Stomach (tissue), 4 donors: ENCODE measurements at regions not wholly inside any gene's neighbourhood (a gene's known extent, or its start where the extent isn't known, plus 50 kb on each side); places are given as distances from the start of the nearest gene placed in this dataset.

Experiments
- EP300 ChIP-seq: sonication (generic); formaldehyde crosslinking; IDR thresholded peaks from one replicate; pipeline ENCODE4 v1.6.1; 2017; ENCODE audit warnings: antibody characterized with exemption
- POLR2A ChIP-seq, 4 donors: fragments of 450-650 bp; IDR thresholded peaks; one replicate each; pipeline ENCODE4 v1.6.1; 2016; ENCODE audit warnings: antibody characterized with exemption in 4 of 4, control low read depth in 2 of 4, mild to moderate bottlenecking in 1 of 4, moderate library complexity in 1 of 4
- POLR2AphosphoS5 ChIP-seq, 3 donors: sonication (generic); formaldehyde crosslinking; IDR thresholded peaks; one replicate each; pipeline ENCODE4 v1.6.1; 2016; ENCODE audit warnings: antibody characterized with exemption in 3 of 3
- TF ChIP-seq, protein P1 (sequence below), 7 experiments: fragments of 450-650 bp in 4 of 7; fragments of 200-600 bp in 3 of 7; sonication (generic) in 3 of 7; IDR thresholded peaks; one replicate each; pipeline ENCODE4 v1.5.1; 2016 to 2019; ENCODE audit warnings: antibody characterized with exemption in 7 of 7, control low read depth in 2 of 7, mild to moderate bottlenecking in 1 of 7

DNA sequence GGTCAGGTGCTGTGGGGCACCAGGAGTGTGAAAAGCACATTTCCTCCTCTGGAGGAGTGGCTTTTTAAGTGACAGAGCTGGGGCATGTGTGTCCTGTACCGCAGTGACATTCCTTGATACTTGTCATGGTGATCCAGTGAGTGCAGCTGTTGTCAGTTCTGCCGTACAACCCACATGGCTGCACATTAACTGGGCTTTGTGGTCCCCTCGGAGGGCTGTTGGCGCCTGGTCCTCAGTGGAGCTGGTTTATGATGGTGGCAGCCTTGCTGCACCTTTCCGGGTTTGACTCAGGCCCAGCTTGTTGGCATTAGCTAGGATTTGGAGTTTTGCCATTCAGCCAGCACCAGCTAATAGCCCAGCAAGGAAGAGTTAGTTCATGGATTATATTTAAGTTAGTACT, 77.0 kb downstream of the SLC25A47 start:
- TF ChIP-seq, protein P1, sequence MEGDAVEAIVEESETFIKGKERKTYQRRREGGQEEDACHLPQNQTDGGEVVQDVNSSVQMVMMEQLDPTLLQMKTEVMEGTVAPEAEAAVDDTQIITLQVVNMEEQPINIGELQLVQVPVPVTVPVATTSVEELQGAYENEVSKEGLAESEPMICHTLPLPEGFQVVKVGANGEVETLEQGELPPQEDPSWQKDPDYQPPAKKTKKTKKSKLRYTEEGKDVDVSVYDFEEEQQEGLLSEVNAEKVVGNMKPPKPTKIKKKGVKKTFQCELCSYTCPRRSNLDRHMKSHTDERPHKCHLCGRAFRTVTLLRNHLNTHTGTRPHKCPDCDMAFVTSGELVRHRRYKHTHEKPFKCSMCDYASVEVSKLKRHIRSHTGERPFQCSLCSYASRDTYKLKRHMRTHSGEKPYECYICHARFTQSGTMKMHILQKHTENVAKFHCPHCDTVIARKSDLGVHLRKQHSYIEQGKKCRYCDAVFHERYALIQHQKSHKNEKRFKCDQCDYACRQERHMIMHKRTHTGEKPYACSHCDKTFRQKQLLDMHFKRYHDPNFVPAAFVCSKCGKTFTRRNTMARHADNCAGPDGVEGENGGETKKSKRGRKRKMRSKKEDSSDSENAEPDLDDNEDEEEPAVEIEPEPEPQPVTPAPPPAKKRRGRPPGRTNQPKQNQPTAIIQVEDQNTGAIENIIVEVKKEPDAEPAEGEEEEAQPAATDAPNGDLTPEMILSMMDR (IDR thresholded peaks at IDR 0.05): no peak
- TF ChIP-seq POLR2A (IDR thresholded peaks at IDR 0.05) (no peak), EP300 (no peak), POLR2AphosphoS5 (IDR thresholded peaks at IDR 0.05) (no peak)
